ENCODE measurements at regions not wholly inside any gene's neighbourhood (a gene's known extent, or its start where the extent isn't known, plus 50 kb on each side); places are given as distances from the start of the nearest gene placed in this dataset.

- no peaks in the 10 kb centered on the region for H3K9me3 Mint-ChIP-seq
- DNase-seq (no peak), ATAC-seq (ENCODE audit: poor library complexity) (no peak)
- intact Hi-C loops (cut with DNase I, micrococcal nuclease): no loop called here
- H3K4me1 Mint-ChIP-seq (ENCODE audit: low read depth): no peaks in the 10 kb centered on the region
- Histone ChIP-seq H3K9me3 (ENCODE audit: control insufficient read depth in 1 of 2, insufficient read depth in 1 of 2, low read length in 2 of 2) (no peaks in the 10 kb centered on the region), H3K36me3 (ENCODE audit: insufficient read depth, low read length) (no peaks in the 10 kb centered on the region), H3K27me3 (ENCODE audit: control insufficient read depth in 1 of 2, insufficient read depth in 2 of 2, low read length in 2 of 2) (no peaks in the 10 kb centered on the region), H3K4me1 (ENCODE audit: insufficient read depth, low read length) (no peaks in the 10 kb centered on the region), H3K27ac (ENCODE audit: low read depth in 1 of 2, low read length in 2 of 2) (no peak overlapping the region), H3K4me3 (ENCODE audit: low read length) (no peak overlapping the region)
- peaks cover 28% of the 10 kb centered on the region for H3K27me3 Mint-ChIP-seq
- ChIA-PET CTCF (interaction anchor here (2.0 kb wide), 1 partner anchor 12 kb away, joined by 5 read pairs; no protein-coding TSS in a partner anchor), POLR2A (no interaction called here)
- TF ChIP-seq CTCF (IDR thresholded peaks at IDR 0.05): no peak
- H3K4me3 Mint-ChIP-seq: no peak overlapping the region
- H3K27ac Mint-ChIP-seq: no peak overlapping the region
- no peaks in the 10 kb centered on the region for H3K36me3 Mint-ChIP-seq (ENCODE audit: low read depth)
Observed at GRCh38 chr10:10365676-10366075, 652.0 kb upstream of the CELF2 start.

DNA sequence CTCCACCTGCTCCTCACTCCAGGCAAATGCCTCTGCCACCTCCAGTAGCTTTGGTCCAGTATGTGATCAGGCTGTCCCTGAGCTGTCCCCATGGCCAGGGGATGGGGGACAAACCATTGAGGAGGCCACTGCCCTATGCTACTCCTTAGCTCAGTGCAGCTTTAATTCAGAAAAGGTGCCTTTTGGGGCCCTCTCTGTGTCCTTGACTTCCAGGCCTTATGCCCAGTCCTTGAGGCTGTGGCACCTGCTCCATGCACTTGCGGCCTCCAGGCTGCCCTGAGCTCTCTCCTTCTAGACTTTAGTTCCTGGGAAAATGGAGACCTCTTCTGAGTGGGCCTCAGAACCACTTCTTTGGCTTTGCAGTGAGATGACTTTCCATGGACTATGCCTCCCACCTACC is 650.8 kb upstream of the CELF2 start:
- Mint-ChIP-seq H3K9me3 (no peaks in the 10 kb centered on the region), H3K36me3 (ENCODE audit: low read depth) (no peaks in the 10 kb centered on the region), H3K4me3 (no peak overlapping the region), H3K4me1 (ENCODE audit: low read depth) (no peaks in the 10 kb centered on the region), H3K27ac (no peak overlapping the region), H3K27me3 (peaks cover 26% of the 10 kb centered on the region)
- no peak for TF ChIP-seq CTCF (IDR thresholded peaks at IDR 0.05)
- no peaks in the 10 kb centered on the region for H3K27me3 ChIP-seq (ENCODE audit: control insufficient read depth in 1 of 2, insufficient read depth in 2 of 2, low read length in 2 of 2)
- ChIA-PET POLR2A (no interaction called here), CTCF (no interaction called here)
- no peaks in the 10 kb centered on the region for H3K9me3 ChIP-seq (ENCODE audit: control insufficient read depth in 1 of 2, insufficient read depth in 1 of 2, low read length in 2 of 2)
- H3K27ac ChIP-seq (ENCODE audit: low read depth in 1 of 2, low read length in 2 of 2): no peak overlapping the region
- no peak overlapping the region for H3K4me3 ChIP-seq (ENCODE audit: low read length)
- ATAC-seq (ENCODE audit: poor library complexity): no peak
- no peaks in the 10 kb centered on the region for H3K36me3 ChIP-seq (ENCODE audit: insufficient read depth, low read length)
- intact Hi-C loops (cut with DNase I, micrococcal nuclease): no loop called here
- H3K4me1 ChIP-seq (ENCODE audit: insufficient read depth, low read length): no peaks in the 10 kb centered on the region
- no peak for DNase-seq

GRCh38 chr10:10367264-10367663 is 650.4 kb upstream of the CELF2 start:
- no peaks in the 10 kb centered on the region for H3K9me3 Mint-ChIP-seq
- peaks cover 22% of the 10 kb centered on the region for H3K27me3 Mint-ChIP-seq
- intact Hi-C loops (cut with DNase I, micrococcal nuclease): no loop called here
- no peak for TF ChIP-seq CTCF (IDR thresholded peaks at IDR 0.05)
- Histone ChIP-seq H3K4me1 (ENCODE audit: insufficient read depth, low read length) (no peaks in the 10 kb centered on the region), H3K27me3 (ENCODE audit: control insufficient read depth in 1 of 2, insufficient read depth in 2 of 2, low read length in 2 of 2) (no peaks in the 10 kb centered on the region), H3K27ac (ENCODE audit: low read depth in 1 of 2, low read length in 2 of 2) (no peak overlapping the region), H3K9me3 (ENCODE audit: control insufficient read depth in 1 of 2, insufficient read depth in 1 of 2, low read length in 2 of 2) (no peaks in the 10 kb centered on the region), H3K4me3 (ENCODE audit: low read length) (no peak overlapping the region), H3K36me3 (ENCODE audit: insufficient read depth, low read length) (no peaks in the 10 kb centered on the region)
- DNase-seq (no peak), ATAC-seq (ENCODE audit: poor library complexity) (no peak)
- no peaks in the 10 kb centered on the region for H3K4me1 Mint-ChIP-seq (ENCODE audit: low read depth)
- H3K36me3 Mint-ChIP-seq (ENCODE audit: low read depth): no peaks in the 10 kb centered on the region
- POLR2A ChIA-PET: no interaction called here
- CTCF ChIA-PET: no interaction called here
- no peak overlapping the region for H3K4me3 Mint-ChIP-seq
- no peak overlapping the region for H3K27ac Mint-ChIP-seq

Data from CD4-positive, alpha-beta T cell (primary cell).